Cardiac fibroblast (primary cell): ENCODE measurements at regions not wholly inside any gene's neighbourhood (a gene's known extent, or its start where the extent isn't known, plus 50 kb on each side); places are given as distances from the start of the nearest gene placed in this dataset.

ENCODE experiments used
- DNase-seq, 2 donors: peaks; one replicate each; pipeline versions ENCODE4 v3.0.0 to v3.0.0-alpha.2; 2010; ENCODE audit warnings: low read depth in 2 of 2
- H3K4me3 ChIP-seq, 2 donors: replicated peaks in 1 of 2; 1 replicate in 1 of 2; 2 replicates in 1 of 2; pipeline ENCODE4 v1.5.1; 2011; ENCODE audit warnings: low read depth in 2 of 2, low read length in 2 of 2, mild to moderate bottlenecking in 2 of 2, moderate library complexity in 1 of 2
- CTCF ChIP-seq: IDR thresholded peaks from one replicate; pipeline ENCODE4 v1.5.1; 2011; ENCODE audit warnings: low read depth, mild to moderate bottlenecking, low read length, inconsistent platforms

GRCh38 chr3:68060910-68061309 is 406.5 kb upstream of the SUCLG2 start:
- DNase-seq = no peak
- H3K4me3 ChIP-seq = no peak overlapping the region
- TF ChIP-seq CTCF = no peak

GRCh38 chr3:68060191-68060590 is 405.8 kb upstream of the SUCLG2 start:
- TF ChIP-seq CTCF = no peak
- DNase-seq = no peak
- H3K4me3 ChIP-seq = no peak overlapping the region

- TF ChIP-seq CTCF = no peak
- no peak overlapping the region for H3K4me3 ChIP-seq
- no peak for DNase-seq
Observed at GRCh38 chr3:68059628-68060152, 405.3 kb upstream of the SUCLG2 start.

GRCh38 chr3:68057637-68058320 is 403.4 kb upstream of the SUCLG2 start:
- no peak overlapping the region for H3K4me3 ChIP-seq
- DNase-seq = no peak
- no peak for TF ChIP-seq CTCF

- H3K4me3 ChIP-seq = no peak overlapping the region
- no peak for DNase-seq
Observed at GRCh38 chr3:68056556-68056955, 402.1 kb upstream of the SUCLG2 start.

GRCh38 chr3:68055215-68055614 is 400.8 kb upstream of the SUCLG2 start:
- TF ChIP-seq CTCF = no peak

More at GRCh38 chr3:68056556-68056955, 402.1 kb upstream of the SUCLG2 start:
- no peak for TF ChIP-seq CTCF

GRCh38 chr3:68049776-68050175 is 395.4 kb upstream of the SUCLG2 start:
- no peak for DNase-seq
- no peak overlapping the region for H3K4me3 ChIP-seq
- no peak for TF ChIP-seq CTCF

More at GRCh38 chr3:68055215-68055614, 400.8 kb upstream of the SUCLG2 start:
- no peak overlapping the region for H3K4me3 ChIP-seq
- DNase-seq = no peak
